Limb (tissue), 2 donors: ENCODE measurements at regions not wholly inside any gene's neighbourhood (a gene's known extent, or its start where the extent isn't known, plus 50 kb on each side); places are given as distances from the start of the nearest gene placed in this dataset.
"Not testable (repeated sequence)": the region's sequence is repeated elsewhere in the genome, so short reads cannot be mapped to it uniquely, and the experiment has no call there.

Experiments used
- DNase-seq, 2 donors: peaks; one replicate each; pipeline ENCODE4 v3.0.0-alpha.2; 2016; ENCODE audit errors: extremely low spot score in 2 of 2

DNA sequence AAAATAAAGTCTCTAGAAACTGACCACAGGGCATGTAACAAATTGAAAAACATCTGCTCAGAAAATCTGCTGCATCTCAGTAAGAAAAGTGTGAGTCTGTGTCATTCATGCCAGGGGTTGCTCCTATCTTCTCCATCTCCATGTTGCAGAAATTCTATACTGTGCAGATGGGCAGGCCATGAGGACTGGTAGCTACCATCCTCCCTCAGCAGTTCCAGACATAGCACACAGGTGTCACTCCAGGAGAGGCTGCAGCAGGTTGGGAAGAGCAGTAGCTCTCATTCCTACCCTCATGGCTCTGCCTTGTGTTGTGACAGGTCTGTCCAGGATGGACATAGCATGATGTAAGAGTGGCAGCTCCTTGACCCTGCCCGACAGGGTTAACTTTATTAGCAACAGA, 173.4 kb downstream of the NDUFS4 start:
- DNase-seq = no peak

DNA sequence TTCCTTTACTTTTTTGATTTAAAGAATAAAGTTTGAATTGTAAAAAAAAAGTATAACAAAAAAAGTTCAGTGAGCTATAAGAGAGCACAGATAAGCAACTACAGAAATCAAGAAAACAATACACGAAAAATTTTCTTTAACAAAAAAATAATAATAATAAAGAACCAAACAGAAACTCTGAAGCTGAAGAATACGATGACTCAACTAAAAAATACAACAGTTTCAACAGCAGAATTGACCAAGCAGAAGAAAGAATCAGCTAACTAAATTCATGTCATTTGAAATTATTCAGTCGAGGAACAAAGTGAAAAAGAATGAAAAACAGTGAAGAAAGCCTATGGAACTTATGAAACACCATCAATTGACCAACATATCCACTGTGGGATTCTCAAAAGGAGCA, 177.7 kb downstream of the NDUFS4 start:
- DNase-seq = no peak

DNA sequence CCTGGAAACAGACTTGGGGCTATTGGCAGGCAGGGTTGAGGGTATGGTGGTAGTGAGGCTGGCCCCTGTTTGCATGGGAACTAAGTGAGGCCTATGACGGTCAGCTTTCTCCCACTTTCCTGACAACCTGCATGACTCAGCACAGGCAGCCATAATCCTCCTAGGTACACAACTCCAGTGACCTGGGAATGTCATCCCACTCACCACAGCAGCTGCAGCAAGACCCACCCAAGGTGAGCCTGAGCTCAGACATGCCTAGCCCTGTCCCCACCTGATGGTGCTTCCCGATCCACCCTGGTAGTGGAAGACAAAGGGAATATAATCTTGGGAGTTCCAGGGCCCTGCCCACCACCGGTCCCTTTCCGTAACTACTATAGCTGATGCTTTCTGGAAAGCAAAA, 178.7 kb downstream of the NDUFS4 start:
- DNase-seq = no peak

DNA sequence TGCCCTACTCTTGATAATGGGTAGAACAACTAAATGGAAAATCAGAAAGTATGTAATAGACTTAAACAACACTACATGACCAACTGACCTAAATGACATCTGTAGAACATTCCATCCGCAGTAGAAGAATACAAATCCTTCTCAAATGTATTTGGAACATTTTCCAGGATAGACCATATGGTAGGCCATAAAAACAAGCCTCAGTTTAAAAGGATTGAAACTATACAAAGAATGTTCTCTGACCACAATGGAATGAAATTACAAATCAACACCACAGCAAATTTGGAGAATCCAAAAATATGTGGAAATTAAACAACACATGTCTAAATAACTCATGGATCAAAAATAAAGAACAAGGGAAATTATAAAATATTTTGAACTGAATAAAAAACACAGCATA, 189.2 kb downstream of the NDUFS4 start:
- DNase-seq = no peak

DNA sequence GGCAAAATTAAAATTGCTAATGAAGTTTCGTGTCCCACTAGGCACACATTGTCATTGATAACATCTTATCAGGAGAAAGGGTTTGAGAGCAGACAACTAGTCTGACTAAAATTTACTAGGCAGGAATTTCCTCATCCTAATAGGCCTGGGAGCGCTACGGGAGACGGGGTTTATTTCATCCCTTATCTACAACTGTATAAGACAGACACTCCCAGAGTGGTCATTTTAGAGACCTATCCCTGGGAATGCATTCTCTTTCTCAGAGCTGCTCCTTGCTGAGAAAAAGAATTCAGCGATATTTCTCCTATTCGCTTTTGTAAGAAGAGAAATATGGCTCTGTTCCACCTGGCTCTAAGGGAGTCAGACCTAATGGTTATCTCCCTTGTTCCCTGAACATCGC, 191.8 kb downstream of the NDUFS4 start:
- DNase-seq = not testable (repeated sequence)

DNA sequence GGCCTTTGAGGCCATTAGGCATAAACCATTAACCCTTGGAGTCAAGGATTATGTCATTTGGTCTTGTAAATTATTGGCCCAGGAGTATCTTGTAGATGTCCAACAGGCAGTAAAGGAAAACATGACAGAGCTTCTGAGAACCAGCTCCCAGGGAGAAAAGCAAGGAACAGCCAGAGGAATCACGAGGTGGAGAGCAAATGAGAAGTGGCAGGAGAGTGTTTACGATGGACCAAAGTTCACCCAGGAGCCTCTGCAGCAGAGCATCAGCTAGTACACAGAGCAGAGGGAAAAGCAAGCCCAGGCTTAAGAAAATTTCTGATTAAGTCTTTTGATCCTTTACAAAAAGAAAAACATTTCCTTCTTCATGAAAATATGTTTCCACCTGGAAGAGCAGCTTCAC, 206.2 kb downstream of the NDUFS4 start:
- DNase-seq = no peak

DNA sequence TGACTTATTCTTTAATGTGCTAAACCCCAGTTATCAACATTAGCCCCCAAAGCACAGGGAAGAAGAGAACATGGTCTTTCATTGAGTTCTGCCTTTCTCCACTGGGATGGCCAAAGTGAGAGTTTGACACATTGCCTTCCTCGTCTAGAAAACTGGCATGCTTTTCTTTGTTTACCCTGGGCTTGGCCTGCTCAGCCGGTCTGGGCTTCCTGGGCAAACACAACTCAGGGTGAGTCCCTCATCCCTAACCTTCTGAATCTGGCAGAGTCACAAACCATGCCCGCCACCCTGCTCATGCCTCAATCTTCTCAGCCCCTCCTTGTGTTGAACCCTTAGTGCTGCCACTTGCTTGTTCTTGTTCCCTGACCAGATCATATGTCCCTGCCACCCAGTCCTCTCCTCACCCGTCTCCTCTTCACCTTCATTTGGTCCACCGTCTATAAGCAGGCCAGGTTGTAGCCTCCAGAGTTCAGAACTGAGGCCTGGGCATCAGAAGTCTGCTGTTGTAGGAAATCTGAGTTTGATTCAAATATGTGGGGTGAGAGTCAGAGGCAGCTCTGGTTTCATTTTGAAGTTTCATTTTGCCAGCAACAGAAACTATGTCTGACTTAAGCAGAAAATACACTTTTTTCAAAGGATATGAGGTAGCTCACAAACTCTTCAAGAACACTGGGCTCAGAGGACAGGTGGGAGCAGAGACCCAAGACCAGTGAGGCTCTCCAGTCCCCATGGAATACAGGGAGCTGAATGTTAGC, 217.6 kb downstream of the NDUFS4 start:
- no peak for DNase-seq

DNA sequence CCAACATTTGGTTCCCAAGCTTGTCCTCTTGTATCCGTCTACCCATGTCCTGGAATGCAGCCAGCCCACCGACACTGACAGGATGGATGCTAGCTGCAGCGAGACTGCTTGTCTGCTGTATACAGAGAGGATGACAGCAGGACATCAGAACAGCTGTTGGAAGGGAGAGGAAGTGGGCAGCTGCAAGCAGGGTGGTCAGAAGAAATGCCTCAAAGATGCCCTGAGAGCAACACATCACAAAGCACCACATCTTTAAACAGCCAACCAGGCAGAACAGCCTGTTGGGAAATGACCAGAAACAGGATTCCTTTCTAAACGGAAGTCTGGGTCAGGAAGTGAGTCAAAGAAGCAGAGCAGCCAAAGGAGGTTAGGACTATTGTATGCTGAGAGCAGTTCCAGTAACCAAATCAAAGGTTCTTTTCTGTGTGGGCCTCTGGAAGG, 219.1 kb downstream of the NDUFS4 start:
- peak; percentile 16 to 43 for DNase-seq

DNA sequence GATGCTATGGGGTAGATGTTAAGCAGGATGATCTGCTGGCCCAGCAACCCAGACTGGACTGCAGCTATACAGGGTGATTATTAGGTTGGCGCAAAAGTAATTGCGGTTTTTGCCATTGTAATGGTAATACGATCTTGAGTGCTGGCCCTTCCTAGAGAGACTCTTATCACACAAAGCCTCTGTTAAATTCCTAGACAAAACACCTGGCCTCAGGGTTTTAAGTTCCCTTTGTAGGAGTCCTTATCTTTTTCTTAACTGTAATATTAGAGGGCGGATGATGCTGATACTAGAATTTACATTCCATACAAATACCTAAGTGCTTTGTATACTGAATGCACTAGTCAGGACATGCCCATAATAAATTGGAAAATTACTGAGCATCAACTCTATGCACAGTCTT, 222.2 kb downstream of the NDUFS4 start:
- no peak for DNase-seq

DNA sequence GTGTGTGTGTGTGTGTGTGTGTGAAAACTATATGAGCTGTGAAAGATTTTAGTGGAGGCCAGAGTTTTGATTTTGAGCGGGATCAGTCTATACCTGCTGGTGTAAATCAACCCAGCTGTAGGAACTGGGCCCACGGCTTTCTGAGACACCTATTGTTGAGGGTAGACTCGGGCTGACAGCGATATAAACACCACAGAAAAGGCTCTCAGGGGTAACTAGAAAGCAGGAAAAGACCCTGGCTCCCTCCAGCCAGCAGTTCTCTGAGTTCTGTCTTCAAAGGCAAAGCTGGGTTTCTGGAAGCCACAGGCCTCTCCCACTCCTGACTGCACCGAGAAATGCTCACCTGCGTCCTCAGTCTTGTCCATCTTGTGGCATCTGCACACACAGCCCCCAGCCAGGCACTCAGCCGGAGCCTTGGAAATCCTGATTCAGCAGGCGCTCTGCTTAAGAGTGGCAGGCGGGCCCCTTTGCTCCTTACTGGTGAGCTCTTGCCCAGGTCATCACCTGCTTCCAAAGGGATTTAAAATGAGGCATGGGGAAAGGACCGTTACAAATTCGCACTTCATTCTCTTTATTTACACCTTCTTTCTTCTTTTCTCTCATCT, 223.3 kb downstream of the NDUFS4 start:
- DNase-seq = no peak

DNA sequence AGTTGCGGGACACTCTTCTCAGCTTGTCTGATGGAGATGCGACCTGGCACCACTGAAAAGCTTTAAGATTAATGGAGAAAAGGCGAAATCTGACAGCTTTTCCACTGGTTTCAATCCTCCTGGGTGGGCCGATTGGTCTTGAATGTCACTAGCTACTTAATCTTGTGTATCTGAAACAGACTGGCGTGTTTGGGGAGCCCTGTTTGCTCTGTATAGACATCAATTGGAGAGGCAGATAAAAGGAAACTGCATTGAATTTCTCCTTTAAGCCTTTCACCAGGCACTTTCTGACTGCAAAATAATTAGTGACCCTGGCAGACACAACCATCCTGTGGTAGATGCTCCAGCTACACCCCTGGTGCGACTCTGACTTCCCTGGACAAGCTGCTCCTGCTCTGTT, 224.2 kb downstream of the NDUFS4 start:
- no peak for DNase-seq

DNA sequence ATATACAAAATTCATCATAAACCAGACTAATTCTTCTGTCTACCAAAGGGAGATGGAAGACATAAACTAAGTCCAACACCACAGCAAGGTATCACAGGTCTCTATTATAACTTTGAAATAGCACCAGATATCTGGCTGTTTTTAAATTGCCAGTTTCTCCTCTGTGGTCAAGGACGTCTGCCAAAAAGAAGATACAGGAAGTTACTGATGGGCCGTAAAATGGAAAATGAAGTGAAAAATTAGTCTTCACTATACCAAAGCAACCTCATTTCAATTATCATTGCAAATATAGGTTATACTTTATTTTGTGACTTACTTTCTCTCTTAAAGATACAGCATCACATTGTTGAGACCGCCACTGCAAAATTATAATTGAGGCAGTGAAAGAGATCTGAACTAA, 225.5 kb downstream of the NDUFS4 start:
- no peak for DNase-seq

DNA sequence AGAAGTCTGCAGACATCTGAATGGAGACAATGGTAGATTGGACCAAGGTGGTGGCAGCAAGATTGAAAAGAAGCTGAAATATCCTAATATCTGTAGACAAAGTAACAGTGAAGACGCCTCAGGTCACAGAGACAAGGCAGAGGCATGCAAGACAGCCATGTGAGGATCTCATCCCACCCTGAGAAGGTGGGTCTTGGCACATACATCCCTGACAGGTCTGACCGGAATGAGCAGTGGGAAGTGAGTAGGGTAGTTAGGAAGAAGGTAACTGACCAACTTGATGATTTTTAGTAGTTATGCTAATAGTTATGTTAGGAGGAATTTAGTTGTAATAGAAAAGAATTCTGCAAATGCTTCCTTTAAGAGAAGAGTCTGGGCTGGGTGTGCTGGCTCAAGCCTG, 229.6 kb downstream of the NDUFS4 start:
- no peak for DNase-seq

DNA sequence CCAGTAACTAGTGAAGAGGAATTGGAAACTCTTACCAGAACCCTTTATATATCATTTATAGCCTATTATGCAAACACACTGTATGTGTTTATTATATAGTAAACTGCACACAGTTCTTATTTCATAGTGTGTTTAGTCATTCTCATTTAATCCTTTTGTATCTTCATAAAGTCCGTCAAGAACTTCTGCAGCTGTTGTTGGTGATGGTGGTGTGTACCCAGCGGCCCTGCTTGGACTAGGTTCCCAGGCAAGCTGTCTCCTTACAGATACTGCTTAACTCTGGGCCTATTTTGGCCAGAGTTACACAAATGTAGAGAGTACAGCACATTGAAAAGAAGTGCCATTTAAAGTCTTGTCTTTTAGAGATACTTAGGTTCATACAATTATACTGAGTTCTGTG, 231.9 kb downstream of the NDUFS4 start:
- no peak for DNase-seq

DNA sequence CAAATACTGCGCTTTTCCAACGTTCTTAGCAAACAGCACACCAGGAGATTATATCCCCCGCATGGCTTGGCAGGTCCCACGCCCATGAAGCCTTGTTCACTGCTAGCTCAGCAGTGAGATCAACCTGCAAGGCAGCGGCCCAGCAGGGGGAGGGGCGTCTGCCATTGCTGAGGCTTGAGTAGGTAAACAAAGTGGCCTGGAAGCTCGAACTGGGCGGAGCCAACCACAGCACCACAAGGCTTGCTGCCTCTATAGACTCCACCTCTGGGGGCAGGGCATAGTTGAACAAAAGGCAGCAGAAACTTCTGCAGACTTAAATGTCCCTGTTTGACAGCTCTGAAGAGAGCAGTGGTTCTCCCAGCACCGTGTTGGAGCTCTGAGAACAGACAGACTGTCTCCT, 239.2 kb downstream of the NDUFS4 start:
- not testable (repeated sequence) for DNase-seq

DNA sequence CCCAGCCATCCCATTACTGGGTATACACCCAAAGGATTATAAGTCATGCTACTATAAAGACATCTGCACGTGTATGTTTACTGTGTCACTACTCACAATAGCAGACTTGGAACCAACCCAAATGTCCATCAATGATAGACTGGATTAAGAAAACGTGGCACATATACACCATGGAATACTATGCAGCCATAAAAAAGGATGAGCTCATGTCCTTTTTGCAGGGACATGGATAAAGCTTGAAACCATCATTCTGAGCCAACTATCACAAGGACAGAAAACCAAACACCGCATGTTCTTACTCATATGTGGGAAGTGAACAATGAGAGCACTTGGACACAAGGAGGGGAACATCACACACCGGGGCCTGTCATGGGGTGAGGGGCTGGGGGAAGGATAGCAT, 248.0 kb downstream of the NDUFS4 start:
- not testable (repeated sequence) for DNase-seq

DNA sequence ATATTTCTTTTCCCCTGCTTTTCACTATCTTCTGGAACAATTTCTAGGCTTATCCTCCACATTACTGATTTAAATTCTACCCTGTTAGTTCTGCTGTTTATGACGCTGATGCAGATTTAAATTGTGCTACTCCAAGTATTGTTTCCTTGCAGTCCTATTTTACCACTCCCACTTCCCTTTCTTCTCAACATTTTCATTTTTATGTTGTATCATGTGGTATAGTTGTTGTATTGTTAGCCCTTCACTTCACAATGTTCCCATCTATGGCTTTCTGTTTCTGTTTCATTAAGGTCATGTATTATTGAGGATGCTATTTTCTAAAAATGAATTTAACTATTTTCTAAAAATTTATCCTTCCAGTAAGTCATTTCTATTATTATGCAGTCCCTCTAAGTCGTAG, 254.4 kb downstream of the NDUFS4 start:
- no peak for DNase-seq

DNA sequence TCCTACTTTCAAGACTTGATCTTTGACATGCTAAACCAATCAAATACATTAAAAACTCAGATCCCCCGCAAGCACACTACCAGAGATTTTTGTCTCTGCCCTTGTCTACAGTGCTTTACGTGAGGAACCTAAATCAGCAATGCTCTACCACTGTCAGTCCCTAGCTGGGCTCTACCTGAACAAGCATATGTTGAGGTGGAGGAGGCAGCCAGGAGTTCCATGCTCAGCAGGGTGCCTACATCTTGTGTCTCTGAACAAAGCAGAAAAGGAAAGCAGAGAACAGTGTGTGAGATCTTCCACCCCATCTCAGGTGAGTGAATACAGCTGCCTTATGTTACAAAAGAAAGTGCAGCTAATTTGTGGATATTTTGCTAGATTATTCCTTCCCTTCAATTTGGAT, 255.0 kb downstream of the NDUFS4 start:
- no peak for DNase-seq

DNA sequence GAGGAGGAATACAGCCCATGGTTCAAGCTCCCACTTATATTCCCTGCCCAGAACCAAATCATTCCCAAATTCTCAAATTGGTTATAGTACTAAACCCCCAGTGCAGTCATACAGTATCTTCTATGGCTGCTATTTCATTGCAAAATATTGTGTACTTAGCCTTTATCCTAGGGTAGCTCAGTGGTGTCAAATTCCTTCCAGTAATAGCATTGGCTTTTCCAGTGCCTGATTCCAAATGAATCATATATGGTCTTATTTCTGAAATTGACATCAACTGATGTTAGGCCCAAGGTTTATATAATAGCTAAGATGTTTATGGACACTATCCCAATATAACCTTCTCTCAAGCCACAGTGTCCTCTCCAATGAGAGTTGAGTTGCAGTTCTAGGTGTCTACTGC, 256.7 kb downstream of the NDUFS4 start:
- no peak for DNase-seq

DNA sequence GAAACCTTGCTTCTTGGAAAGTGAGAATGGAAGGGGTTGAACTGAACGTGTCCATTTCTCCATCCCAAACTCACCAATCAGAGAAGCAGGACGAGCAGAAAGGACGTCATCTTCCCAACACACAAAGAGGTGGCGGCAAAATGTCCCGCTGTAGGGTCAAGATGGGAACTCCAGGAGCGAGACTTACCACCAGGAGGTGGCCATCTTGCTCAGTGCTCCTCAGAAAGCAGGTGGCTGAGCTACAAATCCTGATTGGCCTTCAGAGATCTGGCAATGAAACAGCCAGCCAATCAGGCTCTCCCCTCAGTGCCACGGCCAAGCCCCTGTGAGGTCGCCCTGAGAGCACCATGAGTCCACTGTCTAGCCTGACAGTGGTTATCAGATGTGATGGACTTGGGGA, 259.0 kb downstream of the NDUFS4 start:
- DNase-seq = no peak

DNA sequence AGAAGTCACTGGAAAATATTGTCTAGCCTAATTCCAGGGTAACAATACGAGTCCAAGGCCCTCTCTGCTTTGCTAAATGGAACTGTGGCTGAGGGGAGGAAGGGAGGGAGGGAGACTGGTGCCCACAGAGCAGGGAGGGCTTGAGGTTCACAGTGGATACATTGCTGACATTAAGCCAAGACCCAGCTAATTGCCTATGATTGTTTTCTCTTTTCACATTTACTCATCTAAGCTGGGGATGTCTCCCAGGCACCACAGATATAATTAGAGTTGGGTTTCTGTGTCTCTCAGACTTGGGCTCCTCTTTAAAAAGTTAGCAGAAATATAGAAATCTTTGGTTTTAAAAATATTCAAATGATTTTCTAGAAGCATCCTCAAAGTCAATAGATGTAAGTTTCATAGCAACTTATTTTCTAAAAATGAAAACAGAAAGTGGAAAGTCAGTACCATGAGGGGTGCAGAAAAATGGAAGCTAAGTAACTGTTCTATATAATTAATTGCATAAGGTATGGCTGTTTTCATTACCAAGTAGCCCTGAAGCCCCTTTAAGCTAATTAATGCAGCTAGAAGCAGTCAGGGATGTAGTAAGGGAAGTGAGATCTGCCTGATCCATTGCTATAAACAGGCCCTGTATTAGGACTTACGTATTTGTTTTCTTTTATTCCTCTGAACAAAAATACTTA, 259.8 kb downstream of the NDUFS4 start:
- DNase-seq = no peak

DNA sequence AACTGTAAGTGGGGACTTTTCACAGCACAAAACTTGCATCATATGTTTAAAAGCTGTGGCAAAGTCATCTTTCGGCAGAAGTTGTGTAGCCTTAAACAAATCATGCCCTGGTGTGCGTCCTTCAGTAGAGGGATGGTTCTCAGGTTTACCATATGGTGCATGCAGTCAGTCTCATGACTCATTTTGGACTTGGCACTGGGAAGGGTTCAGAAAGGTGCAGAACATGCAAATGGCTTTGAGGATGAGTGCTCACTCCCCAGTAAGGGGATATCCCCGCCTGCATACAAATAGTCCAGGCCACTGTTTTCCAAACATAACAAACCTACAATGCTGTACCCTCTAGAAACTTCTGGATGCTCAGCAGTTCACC, 260.3 kb downstream of the NDUFS4 start:
- DNase-seq = no peak

DNA sequence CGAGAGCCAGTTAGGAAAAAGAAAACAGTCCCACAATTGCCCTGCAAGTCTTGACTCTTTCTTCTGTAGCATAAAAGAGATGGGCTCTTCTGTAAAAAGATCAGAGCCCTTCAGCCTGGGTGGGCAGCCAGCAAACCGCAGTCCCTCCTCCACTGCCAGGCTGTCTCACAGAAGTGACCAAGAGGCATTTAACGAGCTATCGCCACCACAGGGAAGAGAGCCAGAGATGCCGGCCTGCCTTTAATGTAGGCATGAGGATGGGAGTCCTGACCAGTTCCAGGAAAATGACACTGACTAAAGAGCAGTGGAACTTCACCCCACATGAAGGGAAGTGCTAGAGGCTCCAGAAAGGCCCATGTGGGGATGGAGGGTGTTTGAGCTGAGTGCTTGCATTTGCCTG, 264.6 kb downstream of the NDUFS4 start:
- DNase-seq = no peak
